KMS-11 (cell line): ENCODE measurements at regions not wholly inside any gene's neighbourhood (a gene's known extent, or its start where the extent isn't known, plus 50 kb on each side); places are given as distances from the start of the nearest gene placed in this dataset.

Experiments
- H2AFZ ChIP-seq: fragments of 200-600 bp; sonication (generic); 2 replicates; pipeline ENCODE4 v1.6.1; 2016; ENCODE audit warnings: antibody characterized with exemption, mixed run types, low read depth
- H3K27ac ChIP-seq: fragments of 200-600 bp; sonication (generic); 2 replicates; pipeline ENCODE4 v1.6.1; 2016; ENCODE audit warnings: mild to moderate bottlenecking, mixed run types
- H3K27me3 ChIP-seq: fragments of 200-600 bp; sonication (generic); 2 replicates; pipeline ENCODE4 v1.6.1; 2017; ENCODE audit warnings: mild to moderate bottlenecking, low read depth, mixed run types, moderate library complexity; ENCODE audit not compliant: insufficient read depth
- H3K36me3 ChIP-seq: fragments of 200-600 bp; sonication (generic); 2 replicates; pipeline ENCODE4 v1.6.1; 2017; ENCODE audit warnings: mild to moderate bottlenecking, mixed run types; ENCODE audit not compliant: insufficient read depth
- H3K4me1 ChIP-seq: fragments of 200-600 bp; sonication (generic); 2 replicates; pipeline ENCODE4 v1.6.1; 2016; ENCODE audit warnings: mild to moderate bottlenecking, low read depth, mixed run types; ENCODE audit not compliant: poor library complexity, severe bottlenecking
- H3K4me2 ChIP-seq: fragments of 200-600 bp; sonication (generic); 2 replicates; pipeline ENCODE4 v1.7.0; 2016; ENCODE audit warnings: mild to moderate bottlenecking, mixed run types
- H3K4me3 ChIP-seq: fragments of 200-600 bp; sonication (generic); IDR thresholded peaks from 2 replicates; pipeline ENCODE4 v1.6.1; 2017; ENCODE audit warnings: low read depth, low read length, mixed read lengths; ENCODE audit not compliant: insufficient read depth
- H3K79me2 ChIP-seq: fragments of 200-600 bp; sonication (generic); 2 replicates; pipeline ENCODE4 v1.6.1; 2016; ENCODE audit warnings: low read depth, mixed run types; ENCODE audit not compliant: insufficient read depth
- H3K9ac ChIP-seq: fragments of 200-600 bp; sonication (generic); 2 replicates; pipeline ENCODE4 v1.6.1; 2016; ENCODE audit warnings: mild to moderate bottlenecking, mixed run types
- H4K20me1 ChIP-seq: fragments of 200-600 bp; sonication (generic); 2 replicates; pipeline ENCODE4 v1.6.1; 2016; ENCODE audit warnings: mild to moderate bottlenecking, mixed run types; ENCODE audit not compliant: insufficient read depth
- TF ChIP-seq, protein P1 (sequence below): fragments of 200-600 bp; sonication (generic); conservative IDR thresholded peaks from 2 replicates; pipeline ENCODE4 v1.6.1; 2017; ENCODE audit warnings: low read depth, mild to moderate bottlenecking, antibody characterized with exemption, low read length, moderate library complexity, mixed read lengths

DNA sequence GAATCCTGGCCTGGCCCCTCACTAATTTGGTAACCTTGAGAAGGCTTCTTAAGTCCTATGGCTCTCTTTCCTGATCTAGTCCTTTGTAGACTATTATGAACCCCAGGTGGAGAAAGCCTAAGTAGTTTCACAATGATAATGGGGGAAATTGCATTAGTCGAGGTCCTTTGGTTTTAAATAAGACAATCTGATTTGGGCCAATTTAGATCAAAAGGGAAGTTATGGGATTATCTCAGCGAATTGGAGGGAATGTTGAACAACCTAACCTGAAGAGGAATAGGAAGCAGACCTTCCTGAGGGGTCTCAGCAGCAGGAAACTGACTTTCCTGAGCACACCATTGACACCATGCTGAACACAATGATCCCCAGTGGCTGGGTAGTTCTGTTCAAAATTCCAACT, 331.5 kb downstream of the PRDM5 start:
- H3K4me3 ChIP-seq: no peak overlapping the region
- TF ChIP-seq, protein P1, sequence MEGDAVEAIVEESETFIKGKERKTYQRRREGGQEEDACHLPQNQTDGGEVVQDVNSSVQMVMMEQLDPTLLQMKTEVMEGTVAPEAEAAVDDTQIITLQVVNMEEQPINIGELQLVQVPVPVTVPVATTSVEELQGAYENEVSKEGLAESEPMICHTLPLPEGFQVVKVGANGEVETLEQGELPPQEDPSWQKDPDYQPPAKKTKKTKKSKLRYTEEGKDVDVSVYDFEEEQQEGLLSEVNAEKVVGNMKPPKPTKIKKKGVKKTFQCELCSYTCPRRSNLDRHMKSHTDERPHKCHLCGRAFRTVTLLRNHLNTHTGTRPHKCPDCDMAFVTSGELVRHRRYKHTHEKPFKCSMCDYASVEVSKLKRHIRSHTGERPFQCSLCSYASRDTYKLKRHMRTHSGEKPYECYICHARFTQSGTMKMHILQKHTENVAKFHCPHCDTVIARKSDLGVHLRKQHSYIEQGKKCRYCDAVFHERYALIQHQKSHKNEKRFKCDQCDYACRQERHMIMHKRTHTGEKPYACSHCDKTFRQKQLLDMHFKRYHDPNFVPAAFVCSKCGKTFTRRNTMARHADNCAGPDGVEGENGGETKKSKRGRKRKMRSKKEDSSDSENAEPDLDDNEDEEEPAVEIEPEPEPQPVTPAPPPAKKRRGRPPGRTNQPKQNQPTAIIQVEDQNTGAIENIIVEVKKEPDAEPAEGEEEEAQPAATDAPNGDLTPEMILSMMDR: no peak
- no peak overlapping the region for H2AFZ ChIP-seq

DNA sequence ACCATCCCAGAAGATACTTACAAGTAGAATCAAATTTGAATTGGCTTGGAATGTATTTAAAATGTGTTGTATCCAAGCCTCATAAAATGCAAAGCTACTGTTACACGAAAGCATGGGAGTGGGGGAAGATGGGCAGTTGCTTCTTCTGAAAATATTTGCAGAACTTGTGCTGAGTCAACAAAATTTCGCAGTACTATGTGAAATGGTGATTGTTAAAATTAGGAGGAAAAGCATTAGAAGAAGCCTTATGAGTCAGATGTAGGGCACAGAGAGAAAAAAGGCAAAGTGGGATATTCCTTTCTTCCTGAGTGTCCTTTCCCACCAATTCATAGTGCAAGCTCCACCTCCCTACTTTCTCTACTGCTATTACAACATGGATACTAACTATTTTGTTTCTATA, 332.7 kb downstream of the PRDM5 start:
- no peak overlapping the region for H3K4me3 ChIP-seq
- no peaks in the 10 kb centered on the region for H3K4me1 ChIP-seq
- no peaks in the 10 kb centered on the region for H3K27me3 ChIP-seq
- TF ChIP-seq, protein P1: no peak
- no peak overlapping the region for H3K27ac ChIP-seq
- no peak overlapping the region for H3K4me2 ChIP-seq
- no peaks in the 10 kb centered on the region for H3K79me2 ChIP-seq
- H3K9ac ChIP-seq: no peak overlapping the region
- H3K36me3 ChIP-seq: no peaks in the 10 kb centered on the region
- H2AFZ ChIP-seq: no peak overlapping the region
- H4K20me1 ChIP-seq: no peaks in the 10 kb centered on the region

More for the DNA sequence above, 331.5 kb downstream of the PRDM5 start:
- Histone ChIP-seq H3K36me3 (no peaks in the 10 kb centered on the region), H3K79me2 (no peaks in the 10 kb centered on the region), H3K27me3 (no peaks in the 10 kb centered on the region), H3K4me2 (no peak overlapping the region), H3K9ac (no peak overlapping the region), H4K20me1 (no peaks in the 10 kb centered on the region), H3K27ac (no peak overlapping the region), H3K4me1 (no peaks in the 10 kb centered on the region)

DNA sequence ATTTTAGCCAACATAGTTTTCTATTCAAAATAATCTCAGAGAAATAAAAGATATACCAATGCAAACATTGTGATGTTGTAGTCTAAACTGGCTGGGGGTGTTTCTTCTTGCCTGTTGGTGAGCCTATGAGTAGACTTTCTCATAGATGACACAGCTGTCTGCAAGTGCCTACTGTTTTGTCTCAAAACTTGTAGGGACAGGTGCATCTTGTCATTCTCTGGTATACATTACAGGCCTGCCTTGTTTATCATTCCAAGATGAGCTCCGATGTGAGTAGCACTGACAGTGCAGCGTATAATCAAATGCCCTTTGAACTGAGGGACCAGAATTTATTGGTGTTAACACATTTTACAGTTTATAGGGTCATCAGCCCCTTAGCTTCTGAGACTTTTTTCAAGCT, 353.8 kb downstream of the PRDM5 start:
- H2AFZ ChIP-seq: no peak overlapping the region
- H3K36me3 ChIP-seq: no peaks in the 10 kb centered on the region
- no peak overlapping the region for H3K27ac ChIP-seq
- no peaks in the 10 kb centered on the region for H3K4me1 ChIP-seq
- no peak overlapping the region for H3K4me3 ChIP-seq
- no peak overlapping the region for H3K4me2 ChIP-seq
- no peaks in the 10 kb centered on the region for H3K79me2 ChIP-seq
- TF ChIP-seq, protein P1: no peak
- H3K9ac ChIP-seq: no peak overlapping the region
- no peaks in the 10 kb centered on the region for H4K20me1 ChIP-seq
- no peaks in the 10 kb centered on the region for H3K27me3 ChIP-seq

DNA sequence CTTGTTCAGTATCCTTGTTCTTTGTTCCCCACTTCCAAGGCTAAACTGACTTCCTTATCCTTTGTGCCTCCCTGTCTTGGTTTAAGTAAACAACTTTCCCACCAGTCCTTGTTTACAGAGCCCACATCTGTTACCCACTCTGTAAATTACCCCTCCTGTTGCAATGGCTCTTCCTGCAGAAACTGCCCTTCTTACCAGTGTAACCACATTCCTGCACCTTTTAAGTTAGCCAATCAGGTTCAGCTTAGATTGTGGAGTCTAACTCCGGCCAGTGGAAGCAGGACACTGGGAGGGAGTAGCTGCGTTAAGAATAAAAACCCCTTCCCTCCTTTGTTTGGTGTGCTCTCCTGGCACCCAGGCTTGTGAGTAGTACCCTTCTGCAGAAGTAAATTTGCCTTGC, 360.9 kb downstream of the PRDM5 start:
- no peaks in the 10 kb centered on the region for H3K27me3 ChIP-seq
- H3K27ac ChIP-seq: no peak overlapping the region
- no peak overlapping the region for H3K9ac ChIP-seq
- peaks cover 12% of the 10 kb centered on the region for H3K4me1 ChIP-seq
- H3K4me3 ChIP-seq: no peak overlapping the region
- H4K20me1 ChIP-seq: no peaks in the 10 kb centered on the region
- no peak overlapping the region for H2AFZ ChIP-seq
- H3K36me3 ChIP-seq: no peaks in the 10 kb centered on the region
- no peak overlapping the region for H3K4me2 ChIP-seq
- TF ChIP-seq, protein P1: no peak
- H3K79me2 ChIP-seq: no peaks in the 10 kb centered on the region
